ENCODE measurements at regions not wholly inside any gene's neighbourhood (a gene's known extent, or its start where the extent isn't known, plus 50 kb on each side); places are given as distances from the start of the nearest gene placed in this dataset.
"Not testable (repeated sequence)": the region's sequence is repeated elsewhere in the genome, so short reads cannot be mapped to it uniquely, and the experiment has no call there.

DNA sequence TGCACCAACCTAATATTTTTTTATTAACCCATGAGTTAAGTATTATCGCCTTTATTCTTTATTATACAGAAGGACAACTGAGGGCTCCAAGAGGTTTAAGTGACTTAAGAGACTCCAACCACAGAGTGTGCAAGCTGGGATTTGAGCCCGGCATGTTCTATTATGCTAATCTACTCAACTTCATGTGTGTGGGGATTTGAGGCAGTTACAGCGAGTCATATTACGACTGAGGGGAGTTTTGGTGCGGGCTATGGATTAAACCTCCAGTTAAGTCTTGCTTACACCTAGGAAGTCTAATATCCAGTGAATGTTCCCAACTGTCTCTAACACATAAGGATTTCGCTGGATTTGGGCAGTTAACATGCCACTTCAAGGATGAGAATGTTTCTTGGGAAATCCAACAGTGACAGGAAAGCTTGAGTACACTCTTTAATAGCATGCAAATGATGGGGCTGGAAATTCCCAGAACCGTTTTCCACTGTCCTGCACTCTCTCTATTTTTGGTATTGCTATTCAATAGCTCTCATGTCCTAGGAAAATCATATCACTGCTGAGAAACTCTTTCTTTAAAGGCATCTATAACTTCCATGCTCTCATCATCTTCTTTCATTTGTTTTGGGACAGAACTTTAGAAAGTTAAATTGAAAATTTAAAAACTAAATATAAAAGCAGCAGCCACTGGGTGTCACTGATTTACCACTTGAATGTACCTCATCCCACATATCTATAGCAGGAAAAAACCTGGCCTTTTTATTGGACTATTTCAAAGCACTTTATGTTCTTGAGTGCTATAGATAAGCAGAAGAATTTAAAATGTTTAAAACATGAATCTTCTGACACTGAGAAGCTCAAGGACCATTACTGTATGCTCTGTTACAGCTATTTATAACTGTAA is 165.1 kb upstream of the TTC29 start:
- Histone ChIP-seq H3K4me1 (no peaks in the 10 kb centered on the region), H3K36me3 (no peaks in the 10 kb centered on the region), H3K4me3 (no peak overlapping the region), H3K27me3 (no peaks in the 10 kb centered on the region), H3K27ac (no peak overlapping the region), H3K9me3 (no peaks in the 10 kb centered on the region)
- DNase-seq: no peak
- intact Hi-C loops (cut with DNase I; ENCODE audit: low total_unique reads): no loop called here
- peak; percentile 14 to 32 for TF ChIP-seq CTCF (IDR thresholded peaks at IDR 0.05)

- H3K27me3 ChIP-seq; H3K4me1 ChIP-seq; intact Hi-C loops (cut with DNase I; ENCODE audit: low total_unique reads); H3K4me3 ChIP-seq; DNase-seq; H3K27ac ChIP-seq; H3K36me3 ChIP-seq; H3K9me3 ChIP-seq: not testable (repeated sequence)
Observed at GRCh38 chr4:147112196-147112595, 166.5 kb upstream of the TTC29 start.

GRCh38 chr4:147117431-147117830 is 171.8 kb upstream of the TTC29 start:
- intact Hi-C loops (cut with DNase I; ENCODE audit: low total_unique reads): no loop called here
- Histone ChIP-seq H3K36me3 (no peaks in the 10 kb centered on the region), H3K27ac (peak overlapping the region; percentile 45 to 64), H3K4me1 (peaks cover 0 to 24% (median 13%) of the 10 kb centered on the region in 4 donors), H3K9me3 (no peaks in the 10 kb centered on the region), H3K27me3 (no peaks in the 10 kb centered on the region), H3K4me3 (no peak overlapping the region)
- no peak for DNase-seq
- no peak for TF ChIP-seq CTCF (IDR thresholded peaks at IDR 0.05)

GRCh38 chr4:147118528-147118927 is 172.9 kb upstream of the TTC29 start:
- H3K36me3 ChIP-seq: no peaks in the 10 kb centered on the region
- intact Hi-C loops (cut with DNase I; ENCODE audit: low total_unique reads): no loop called here
- peak overlapping the region; percentile 45 to 64 for H3K27ac ChIP-seq
- no peaks in the 10 kb centered on the region for H3K27me3 ChIP-seq
- H3K9me3 ChIP-seq: no peaks in the 10 kb centered on the region
- no peak overlapping the region for H3K4me3 ChIP-seq
- TF ChIP-seq CTCF (IDR thresholded peaks at IDR 0.05): no peak
- peak in 1 of 2 donors; percentile 47 for DNase-seq
- H3K4me1 ChIP-seq: peaks cover 0 to 33% (median 13%) of the 10 kb centered on the region in 4 donors

- H3K27me3 ChIP-seq: no peaks in the 10 kb centered on the region
- no peak overlapping the region for H3K27ac ChIP-seq
- no peak overlapping the region for H3K4me3 ChIP-seq
- DNase-seq: no peak
- H3K36me3 ChIP-seq: no peaks in the 10 kb centered on the region
- peaks cover 0 to 25% (median 8%) of the 10 kb centered on the region in 4 donors for H3K4me1 ChIP-seq
- intact Hi-C loops (cut with DNase I; ENCODE audit: low total_unique reads): no loop called here
- TF ChIP-seq CTCF (IDR thresholded peaks at IDR 0.05): no peak
- no peaks in the 10 kb centered on the region for H3K9me3 ChIP-seq
Observed at GRCh38 chr4:147122685-147123084, 177.0 kb upstream of the TTC29 start.

- no peak for DNase-seq
- H3K9me3 ChIP-seq: no peaks in the 10 kb centered on the region
- no peak overlapping the region for H3K4me3 ChIP-seq
- peaks cover 0 to 20% (median 4%) of the 10 kb centered on the region in 4 donors for H3K4me1 ChIP-seq
- no peaks in the 10 kb centered on the region for H3K27me3 ChIP-seq
- no peak for TF ChIP-seq CTCF (IDR thresholded peaks at IDR 0.05)
- no peak overlapping the region for H3K27ac ChIP-seq
- intact Hi-C loops (cut with DNase I; ENCODE audit: low total_unique reads): no loop called here
- no peaks in the 10 kb centered on the region for H3K36me3 ChIP-seq
Observed at GRCh38 chr4:147123146-147123545, 177.5 kb upstream of the TTC29 start.

Measured in tibial artery (tissue), 4 donors.